ENCODE measurements at regions not wholly inside any gene's neighbourhood (a gene's known extent, or its start where the extent isn't known, plus 50 kb on each side); places are given as distances from the start of the nearest gene placed in this dataset.

- no peak for TF ChIP-seq HMGXB4 (CRISPR knock-in tag; IDR thresholded peaks at IDR 0.05; ENCODE audit: borderline replicate concordance)
- TF ChIP-seq POLR2AphosphoS2 (conservative IDR thresholded peaks at IDR 0.05; ENCODE audit: low read length) = no peak
- no peak for TF ChIP-seq POLR2A (IDR thresholded peaks at IDR 0.05; ENCODE audit: low read length)
Measured at GRCh38 chr18:25650201-25650941, 298.4 kb upstream of the ZNF521 start.

All from A549 (cell line).